Endothelial cell of umbilical vein (primary cell): ENCODE measurements at regions not wholly inside any gene's neighbourhood (a gene's known extent, or its start where the extent isn't known, plus 50 kb on each side); places are given as distances from the start of the nearest gene placed in this dataset.

Experiments
- BruUV-seq: library from RNA; stranded (reverse); fragments of 400-500 nt; replicated peaks from 2 replicates; lab custom pipeline; 2021; lab: Mats Ljungman, UMichigan
- CTCF ChIA-PET: fragments of 300-600, 350-600 bp; sonication (Branson Sonifier 250); formaldehyde crosslinking; loops from one replicate; lab custom pipeline; 2021; ENCODE audit warnings: antibody characterized with exemption, inconsistent platforms; lab: Charles Lee
- POLR2A ChIA-PET: fragments of 300-600, 350-600 bp; sonication (Branson Sonifier 250); formaldehyde crosslinking; loops from one replicate; lab custom pipeline; 2021; ENCODE audit warnings: antibody characterized with exemption, inconsistent platforms; lab: Charles Lee
- DNase-seq: peaks from one replicate; pipeline ENCODE4 v3.0.0-alpha.2; 2011; ENCODE audit warnings: low read depth, low spot score
- FAIRE-seq: peaks from 2 replicates; lab custom pipeline; 2011; peaks lifted over from hg19 to GRCh38; lab: Jason Lieb, UNC
- H2AFZ ChIP-seq: 2 replicates; pipeline ENCODE4 v1.6.0; 2012; ENCODE audit warnings: low read depth, low read length, control low read depth, inconsistent platforms
- H3K27ac ChIP-seq: 2 replicates; pipeline ENCODE4 v1.5.1; 2011; ENCODE audit warnings: low read depth, mild to moderate bottlenecking, control low read depth, low read length, moderate library complexity; ENCODE audit not compliant: insufficient read depth
- H3K27me3 ChIP-seq, 2 experiments: 2 replicates each; pipeline versions ENCODE4 v1.6.0 to v1.6.1; 2011; ENCODE audit warnings: low read length in 2 of 2, mixed read lengths in 1 of 2; ENCODE audit not compliant: control insufficient read depth in 2 of 2, insufficient read depth in 2 of 2
- H3K36me3 ChIP-seq, 2 experiments: 2 replicates in 1 of 2; 3 replicates in 1 of 2; pipeline ENCODE4 v1.5.1; 2011; ENCODE audit warnings: low read length in 2 of 2, mild to moderate bottlenecking in 1 of 2, moderate library complexity in 1 of 2; ENCODE audit not compliant: control insufficient read depth in 2 of 2, insufficient read depth in 2 of 2; ENCODE audit errors: extremely low read depth in 1 of 2
- H3K4me1 ChIP-seq: 3 replicates; pipeline ENCODE4 v1.5.1; 2011; ENCODE audit warnings: mild to moderate bottlenecking, low read length; ENCODE audit not compliant: control insufficient read depth, insufficient read depth; ENCODE audit errors: extremely low read depth
- H3K4me2 ChIP-seq: 2 replicates; pipeline ENCODE4 v1.6.1; 2011; ENCODE audit warnings: low read length, control low read depth, mixed read lengths; ENCODE audit not compliant: insufficient read depth
- H3K4me3 ChIP-seq, 3 experiments: fragments of 200-600 bp in 1 of 3; sonication (generic), shearing (Covaris generic) in 1 of 3; replicated peaks in 1 of 3; 2 replicates each; pipeline ENCODE4 v1.5.1; 2011 to 2016; ENCODE audit warnings: control low read depth in 3 of 3, low read length in 3 of 3, mild to moderate bottlenecking in 2 of 3, inconsistent platforms in 1 of 3, low read depth in 1 of 3, moderate library complexity in 1 of 3; ENCODE audit not compliant: insufficient read depth in 1 of 3
- H3K79me2 ChIP-seq: 2 replicates; pipeline ENCODE4 v1.6.0; 2012; ENCODE audit warnings: low read length, inconsistent platforms; ENCODE audit not compliant: control insufficient read depth, insufficient read depth
- H3K9ac ChIP-seq: replicated peaks from 2 replicates; pipeline ENCODE3; 2011; ENCODE audit warnings: low read length, control low read depth; ENCODE audit not compliant: insufficient read depth; ENCODE audit errors: extremely low read depth
- H3K9me1 ChIP-seq: replicated peaks from 3 replicates; pipeline ENCODE4 v1.6.0; 2011; ENCODE audit warnings: mild to moderate bottlenecking, low read length; ENCODE audit not compliant: control insufficient read depth, insufficient read depth; ENCODE audit errors: extremely low read depth
- H3K9me3 ChIP-seq: replicated peaks from 2 replicates; pipeline ENCODE4 v1.5.1; 2012; ENCODE audit warnings: low read length, inconsistent platforms; ENCODE audit not compliant: control insufficient read depth, insufficient read depth
- H4K20me1 ChIP-seq: replicated peaks from 2 replicates; pipeline ENCODE3; 2011; ENCODE audit warnings: mild to moderate bottlenecking, low read length; ENCODE audit not compliant: control insufficient read depth, insufficient read depth; ENCODE audit errors: extremely low read depth
- CTCF ChIP-seq, 2 donors: IDR thresholded peaks; 1 replicate in 1 of 2; 2 replicates in 1 of 2; pipeline ENCODE4 v1.5.1; 2011; ENCODE audit warnings: low read length in 2 of 2, mild to moderate bottlenecking in 2 of 2, moderate library complexity in 2 of 2, control low read depth in 1 of 2, inconsistent platforms in 1 of 2, low read depth in 1 of 2; ENCODE audit not compliant: insufficient read depth in 1 of 2; ENCODE audit errors: extremely low read depth in 1 of 2
- EZH2 ChIP-seq: IDR thresholded peaks from 2 replicates; pipeline ENCODE4 v1.6.1; 2012; ENCODE audit warnings: borderline replicate concordance, low read depth, mild to moderate bottlenecking, moderate library complexity, low read length, inconsistent platforms; ENCODE audit not compliant: severe bottlenecking
- FOS ChIP-seq: IDR thresholded peaks from 2 replicates; pipeline ENCODE4 v1.6.1; 2011; ENCODE audit warnings: mild to moderate bottlenecking, low read length, moderate library complexity, borderline replicate concordance; ENCODE audit not compliant: insufficient read depth
- GATA2 ChIP-seq: IDR thresholded peaks from 2 replicates; pipeline ENCODE4 v1.7.0; 2011; ENCODE audit warnings: low read depth, mild to moderate bottlenecking, moderate library complexity, mixed read lengths, low read length; ENCODE audit not compliant: insufficient read length, insufficient read depth
- JUN ChIP-seq: IDR thresholded peaks from 2 replicates; pipeline ENCODE4 v1.6.1; 2011; ENCODE audit warnings: borderline replicate concordance, low read depth; ENCODE audit not compliant: insufficient read length, insufficient read depth
- MAX ChIP-seq: IDR thresholded peaks from 2 replicates; pipeline ENCODE4 v1.6.1; 2011; ENCODE audit not compliant: insufficient read depth, insufficient read length
- MYC ChIP-seq: IDR thresholded peaks from one replicate; pipeline ENCODE4 v1.6.1; 2011; ENCODE audit warnings: mild to moderate bottlenecking, low read depth, low read length
- POLR2A ChIP-seq: IDR thresholded peaks from 2 replicates; pipeline ENCODE4 v1.6.1; 2012; ENCODE audit warnings: low read depth, mild to moderate bottlenecking, control low read depth, low read length
- POLR2AphosphoS5 ChIP-seq: IDR thresholded peaks from 2 replicates; pipeline ENCODE4 v1.6.1; 2012; ENCODE audit warnings: low read depth, mild to moderate bottlenecking, control low read depth, low read length, moderate library complexity; ENCODE audit not compliant: insufficient read depth
- dilution Hi-C: fragments of 300-500 bp; cut with MboI; formaldehyde crosslinking; loops from one replicate; pipeline ENCODE4 v1.15.0; 2019; ENCODE audit warnings: low sequenced_read_pairs; ENCODE audit not compliant: extremely low pct_ligation_motif_present
- intact Hi-C: fragments of 100-400 bp; cut with micrococcal nuclease; formaldehyde crosslinking; loops from one replicate; pipeline ENCODE4 v1.10.0; 2022

GRCh38 chr9:21670374-21670773, 132.1 kb upstream of the MTAP start:
- DNase-seq, result no peak
- ChIA-PET CTCF (no interaction called here), POLR2A (no interaction called here)
- H3K27ac ChIP-seq, result no peak overlapping the region
- H4K20me1 ChIP-seq, result no peaks in the 10 kb centered on the region
- H3K9me1 ChIP-seq, result no peaks in the 10 kb centered on the region
- no peaks in the 10 kb centered on the region for H3K79me2 ChIP-seq
- intact Hi-C loops, result no loop called here
- no peak for FAIRE-seq
- no peaks in the 10 kb centered on the region for H3K36me3 ChIP-seq
- TF ChIP-seq CTCF (IDR thresholded peaks at IDR 0.05; ENCODE audit: extremely low read depth in 1 of 2, insufficient read depth in 1 of 2, low read depth in 1 of 2, low read length in 2 of 2) (no peak), POLR2AphosphoS5 (no peak), MAX (no peak), POLR2A (no peak), EZH2 (no peak), MYC (no peak), GATA2 (no peak), JUN (no peak), FOS (no peak)
- H2AFZ ChIP-seq, result no peak overlapping the region
- H3K9me3 ChIP-seq, result no peaks in the 10 kb centered on the region
- H3K9ac ChIP-seq, result no peak overlapping the region
- no peak overlapping the region for H3K4me2 ChIP-seq
- no peaks in the 10 kb centered on the region for H3K27me3 ChIP-seq
- H3K4me1 ChIP-seq, result peaks cover 7% of the 10 kb centered on the region
- dilution Hi-C loops, result no loop called here
- no TSS peak for BruUV-seq
- H3K4me3 ChIP-seq, result no peak overlapping the region
